Heart right ventricle (tissue), 16 donors: ENCODE measurements at regions not wholly inside any gene's neighbourhood (a gene's known extent, or its start where the extent isn't known, plus 50 kb on each side); places are given as distances from the start of the nearest gene placed in this dataset.

Source experiments
- ATAC-seq, 8 donors: fragments of 200-7000 bp; cut with Tn5 transposase; one replicate each; pipeline ENCODE4 v1.9.1; 2020; ENCODE audit warnings: mild to moderate bottlenecking in 8 of 8, moderate library complexity in 8 of 8, moderate number of reproducible peaks in 1 of 8
- DNase-seq, 2 donors: peaks; one replicate each; pipeline ENCODE4 v3.0.0-alpha.2; 2020
- H3K27ac ChIP-seq, 10 donors: fragments of 200-600 bp; sonication (generic) in 2 of 10; one replicate each; pipeline versions ENCODE4 v1.5.0 to v1.8.0; 2020 to 2022; ENCODE audit warnings: mild to moderate bottlenecking in 3 of 10
- H3K27me3 ChIP-seq, 7 donors: fragments of 200-600 bp; one replicate each; pipeline ENCODE4 v1.8.0; 2021 to 2022; ENCODE audit warnings: mild to moderate bottlenecking in 2 of 7
- H3K36me3 ChIP-seq, 9 donors: fragments of 200-600 bp; sonication (generic) in 1 of 9; one replicate each; pipeline versions ENCODE4 v1.5.0 to v1.8.0; 2020 to 2022; ENCODE audit warnings: mild to moderate bottlenecking in 2 of 9
- H3K4me1 ChIP-seq, 9 donors: fragments of 200-600 bp; sonication (generic) in 1 of 9; one replicate each; pipeline versions ENCODE4 v1.5.0 to v1.8.0; 2020 to 2022; ENCODE audit warnings: mild to moderate bottlenecking in 4 of 9
- H3K4me3 ChIP-seq, 10 donors: fragments of 200-600 bp; sonication (generic) in 2 of 10; one replicate each; pipeline versions ENCODE4 v1.5.0 to v1.8.0; 2020 to 2022; ENCODE audit warnings: mild to moderate bottlenecking in 7 of 10, moderate library complexity in 2 of 10
- H3K9me3 ChIP-seq, 11 donors: fragments of 200-600 bp in 10 of 11; sonication (generic) in 2 of 11; one replicate each; pipeline versions ENCODE4 v1.5.0 to v1.8.0; 2013 to 2022; ENCODE audit warnings: mild to moderate bottlenecking in 2 of 11, control low read depth in 1 of 11, moderate library complexity in 1 of 11
- CTCF ChIP-seq, 9 donors: fragments of 200-600 bp; sonication (generic) in 2 of 9; IDR thresholded peaks; one replicate each; pipeline versions ENCODE4 v1.5.0 to v1.8.0; 2021 to 2022; ENCODE audit warnings: antibody characterized with exemption in 9 of 9, mild to moderate bottlenecking in 5 of 9, moderate library complexity in 1 of 9
- WGBS, 2 donors: extraction: QIAGEN DNeasy Blood & Tissue Kit; methylation state at CpG; one replicate each; pipeline ENCODE4 v1.1.7; 2013; ENCODE audit warnings: inconsistent platforms in 1 of 2; 5-methylcytosine and 5-hydroxymethylcytosine counted together
- intact Hi-C, 10 donors: fragments of 100-400 bp; cut with DNase I; formaldehyde crosslinking; loops; one replicate each; pipeline versions ENCODE4 v1.11.1 to v1.14.2; 2022
- donor health status: Arrhythmogenic right ventricular cardiomyopathy.
- donor health status: ischemic (EF 13 %, LVEDD 7.1; RV severe dilation, severe dysfunction).
- donor health status: healthy with polysubstance abuse.
- donor health status: DM: no; HTN: yes; CAD: no.
- donor health status: DM: no; HTN: no; CAD: no.
- donor health status: ischemic (EF 25% LVEDD 6.9; RV normal size, moderate dysfunction).
- donor health status: ischemic (EF 25% LVEDD 5.7; RV mildly dilated, moderate dysfunction).
- donor health status: healthy.
- donor health status: DM: yes; HTN: yes; CAD: no.
- donor health status: Ischemic cardiomyopathy.
- donor health status: ischemic (EF 35%, LVEDD 5.7; RV mildly dilated, moderate dysfunction).
- donor health status: nonischemic (EF 11% LVEDD 7.7; RV severe dilation, severe dysfunction).
- donor health status: DM: yes; HTN: yes; CAD: no.
- donor health status: PGD.
- donor health status: ischemic (EF 29% LVEDD 5.4; RV normal size, mild dysfunction).
- donor health status: nonischemic (EF 23%, LVEDD 6.1; RV moderate dilation, normal function).

DNA sequence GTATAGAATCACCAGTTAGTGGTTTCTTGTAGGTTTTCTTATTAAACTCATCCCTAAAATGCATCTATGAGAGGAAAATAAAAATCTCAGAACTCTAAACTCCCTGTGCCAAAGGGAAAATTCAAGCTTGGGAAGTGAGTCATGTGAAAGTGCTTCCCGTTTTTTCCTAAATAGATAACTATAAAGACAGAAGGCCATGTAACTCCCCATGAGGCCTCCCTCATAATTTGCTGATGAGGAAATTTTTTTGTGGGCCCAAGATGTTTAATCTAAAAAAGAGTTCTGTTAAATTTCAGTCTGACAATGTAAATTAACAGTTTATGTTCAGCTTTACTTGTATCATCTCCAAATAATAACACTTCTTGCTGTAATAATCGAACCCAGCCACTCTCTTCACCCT lies 1273.9 kb downstream of the OTOL1 start:
- no peaks in the 10 kb centered on the region for H3K4me1 ChIP-seq
- H3K9me3 ChIP-seq: peaks cover 0 to 10% (median 0%) of the 10 kb centered on the region in 11 donors
- H3K36me3 ChIP-seq: no peaks in the 10 kb centered on the region
- H3K4me3 ChIP-seq: no peak overlapping the region
- 47 to 54% methylated on average over 2 of the region's 2 CpGs for WGBS, 2 donors
- no peaks in the 10 kb centered on the region for H3K27me3 ChIP-seq
- no peak overlapping the region for H3K27ac ChIP-seq
- ATAC-seq (no peak), DNase-seq (no peak)
- intact Hi-C loops: no loop called here
- TF ChIP-seq CTCF (IDR thresholded peaks at IDR 0.05): no peak

GRCh38 chr3:162774613-162775100 lies 1278.0 kb downstream of the OTOL1 start:
- no peak for TF ChIP-seq CTCF (IDR thresholded peaks at IDR 0.05)
- intact Hi-C loops: no loop called here
- DNase-seq (no peak), ATAC-seq (no peak)
- H3K27ac ChIP-seq: no peak overlapping the region
- H3K36me3 ChIP-seq: no peaks in the 10 kb centered on the region
- H3K4me3 ChIP-seq: no peak overlapping the region
- H3K27me3 ChIP-seq: no peaks in the 10 kb centered on the region
- no peaks in the 10 kb centered on the region for H3K9me3 ChIP-seq
- WGBS, 2 donors: 78 to 84% methylated on average over 1 of the region's 1 CpG
- H3K4me1 ChIP-seq: no peaks in the 10 kb centered on the region

DNA sequence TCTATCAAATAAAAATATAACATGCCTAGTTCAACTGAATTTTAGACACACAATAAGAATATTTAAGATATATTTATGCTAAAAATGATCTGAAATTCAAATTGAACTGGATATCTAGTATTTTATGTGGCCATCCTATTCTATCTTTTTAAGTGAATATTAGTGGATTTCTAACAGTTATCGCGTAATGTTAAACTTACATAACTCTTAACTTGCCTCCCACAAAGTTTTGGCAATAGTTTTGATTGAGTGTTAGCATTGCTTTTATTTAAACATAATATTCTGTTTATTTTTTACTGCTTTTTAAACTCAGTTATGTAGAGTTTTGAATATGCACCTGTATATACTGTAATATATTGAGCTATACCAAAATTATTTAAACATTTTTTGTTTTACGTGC lies 1279.5 kb downstream of the OTOL1 start:
- Histone ChIP-seq H3K9me3 (no peaks in the 10 kb centered on the region), H3K4me3 (no peak overlapping the region), H3K27ac (no peak overlapping the region), H3K4me1 (no peaks in the 10 kb centered on the region), H3K27me3 (no peaks in the 10 kb centered on the region), H3K36me3 (no peaks in the 10 kb centered on the region)
- intact Hi-C loops: no loop called here
- ATAC-seq (no peak), DNase-seq (no peak)
- TF ChIP-seq CTCF (IDR thresholded peaks at IDR 0.05): no peak
- WGBS, 2 donors: 32 to 58% methylated on average over 3 of the region's 3 CpGs

DNA sequence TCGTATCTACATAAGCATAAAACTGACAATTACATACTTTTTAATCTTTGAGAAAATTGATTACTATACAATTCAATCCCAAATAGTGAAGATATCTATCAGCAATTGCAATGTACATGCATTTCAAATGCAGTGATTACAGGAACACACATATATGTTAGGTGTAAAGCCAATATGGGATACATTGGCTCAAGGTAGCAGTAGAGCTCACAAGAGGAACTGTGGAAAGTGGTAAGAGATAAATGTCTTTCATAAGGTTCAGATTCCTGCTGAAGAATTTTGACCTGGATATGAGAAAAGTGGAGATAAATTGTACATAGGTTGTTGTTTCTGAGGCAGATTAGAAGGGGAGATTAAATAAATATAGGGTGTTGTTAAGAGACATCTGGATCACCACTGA lies 1280.5 kb downstream of the OTOL1 start:
- Histone ChIP-seq H3K27ac (no peak overlapping the region), H3K4me1 (no peaks in the 10 kb centered on the region), H3K4me3 (no peak overlapping the region), H3K9me3 (no peaks in the 10 kb centered on the region), H3K27me3 (no peaks in the 10 kb centered on the region), H3K36me3 (no peaks in the 10 kb centered on the region)
- no peak for TF ChIP-seq CTCF (IDR thresholded peaks at IDR 0.05)
- WGBS, 2 donors: 92 to 95% methylated on average over 1 of the region's 1 CpG
- no peak for ATAC-seq
- DNase-seq: no peak
- intact Hi-C loops: no loop called here
